Kasumi-1 (cell line): ENCODE measurements at regions not wholly inside any gene's neighbourhood (a gene's known extent, or its start where the extent isn't known, plus 50 kb on each side); places are given as distances from the start of the nearest gene placed in this dataset.

Experiments
- DNase-seq, 2 experiments: peaks; one replicate each; lab custom pipeline; 2025; lab: John Stamatoyannopoulos, UW

DNA sequence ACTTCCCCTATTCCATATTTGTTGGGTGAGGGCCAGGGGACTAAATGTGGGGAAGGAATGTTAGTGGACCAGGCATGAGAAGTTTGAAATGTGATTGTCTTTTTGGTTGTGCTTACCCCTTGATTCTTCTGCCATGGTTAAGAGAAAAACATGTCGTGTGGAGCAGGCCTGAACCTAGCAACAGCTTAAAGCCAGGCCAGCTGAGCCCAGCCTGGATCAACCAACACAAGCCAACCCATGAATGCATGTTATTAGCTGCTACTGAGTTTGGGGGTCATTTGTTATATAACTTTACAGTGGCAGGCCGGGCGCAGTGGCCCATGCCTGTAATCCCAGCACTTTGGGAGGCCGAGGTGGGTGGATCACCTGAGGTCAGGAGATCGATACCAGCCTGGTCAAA, 52.4 kb upstream of the TRIO start:
- DNase-seq, result no peak

GRCh38 chr5:14090290-14090689, 52.9 kb upstream of the TRIO start:
- DNase-seq, result no peak

DNA sequence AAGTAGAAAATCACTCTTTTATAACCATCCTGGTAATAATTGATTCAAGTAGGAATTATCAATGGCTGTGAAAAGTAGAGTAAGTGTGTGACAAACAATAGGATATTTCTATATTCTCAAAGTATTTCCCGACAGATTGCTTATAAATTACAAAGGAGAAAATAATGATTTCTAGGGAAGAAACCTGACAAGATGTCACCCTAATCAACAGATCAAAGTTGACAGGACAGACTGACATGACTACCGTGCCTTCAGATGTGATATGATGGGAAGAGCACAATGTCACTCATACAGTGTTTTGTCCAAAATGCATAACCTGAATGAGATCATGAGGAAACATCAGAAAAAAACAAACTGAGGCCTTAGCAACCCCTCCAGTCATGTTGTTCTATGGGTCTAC, 53.9 kb upstream of the TRIO start:
- no peak for DNase-seq

DNA sequence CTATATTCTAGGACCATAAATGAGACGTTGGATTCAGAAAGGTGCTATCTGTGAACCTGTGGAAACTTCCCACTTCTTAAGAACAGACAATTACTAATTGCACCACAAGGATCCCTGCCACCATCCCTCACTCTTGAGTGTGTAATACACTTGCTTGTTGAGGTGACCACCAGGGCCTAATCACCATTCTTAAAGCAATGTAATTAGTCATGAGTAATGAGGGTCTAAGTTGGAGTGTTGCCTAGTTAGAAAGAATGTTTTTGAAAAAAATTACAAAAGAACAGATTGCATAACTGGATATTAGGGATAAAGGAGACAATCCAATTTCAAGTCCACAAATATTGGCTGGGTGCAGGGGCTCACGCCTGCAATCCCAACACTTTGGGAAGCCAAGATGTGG, 56.9 kb upstream of the TRIO start:
- DNase-seq, result no peak

DNA sequence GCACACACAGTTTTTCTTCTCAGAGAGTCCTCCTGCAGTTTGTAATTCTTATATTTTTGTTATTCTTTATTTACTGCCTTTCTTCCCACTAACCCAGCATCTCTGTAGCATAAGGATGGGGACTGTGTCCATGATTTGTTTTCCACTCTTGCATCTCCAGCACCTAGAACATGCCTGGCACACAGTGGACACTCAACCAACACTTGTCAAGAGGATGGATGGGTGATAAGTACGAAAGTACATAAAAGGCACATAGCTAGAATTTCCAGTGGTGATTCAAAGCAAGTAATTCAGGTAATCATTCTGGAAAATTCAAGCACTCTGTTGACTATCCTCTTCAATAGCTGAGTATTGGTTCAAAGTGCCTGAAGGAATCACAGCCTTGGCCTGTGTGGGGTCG, 60.2 kb upstream of the TRIO start:
- DNase-seq, result no peak

DNA sequence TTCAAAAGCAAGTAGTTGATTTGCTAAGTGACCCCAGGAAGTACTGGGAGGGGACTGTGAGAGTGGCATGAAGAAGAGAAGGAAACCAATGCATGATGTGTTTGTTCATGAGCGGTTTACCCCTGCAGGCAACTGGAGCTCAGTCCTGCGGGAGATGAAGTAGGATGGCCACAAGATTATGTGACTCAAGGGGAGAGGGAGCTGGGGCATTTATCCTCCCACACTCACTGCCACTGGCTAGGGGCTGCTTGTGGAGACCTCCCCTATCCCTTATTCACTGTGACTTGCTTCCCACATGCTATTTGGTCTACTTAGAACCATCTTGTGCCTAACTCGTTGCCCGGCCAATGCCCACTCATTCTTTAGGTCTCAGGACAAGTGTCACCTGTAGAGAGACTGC, 60.6 kb upstream of the TRIO start:
- DNase-seq, result no peak

DNA sequence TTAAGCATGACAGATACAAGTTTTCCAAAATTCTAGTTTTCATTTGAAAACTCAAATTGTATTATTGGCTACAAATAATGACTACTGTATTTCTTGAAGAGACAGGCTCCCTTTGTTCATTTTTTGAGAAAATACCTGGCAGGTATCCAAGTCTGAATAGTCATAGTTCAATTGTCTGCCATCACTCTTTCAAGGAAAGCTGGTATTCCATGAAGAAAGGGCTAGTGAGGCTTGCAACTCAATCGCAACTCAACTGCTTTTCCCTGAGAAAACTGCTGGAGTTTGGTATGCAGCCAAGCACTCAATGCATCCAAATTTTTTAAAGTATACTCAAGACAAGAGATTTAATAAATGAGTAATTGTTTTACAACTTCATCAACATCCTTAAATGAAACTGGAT, 61.4 kb upstream of the TRIO start:
- DNase-seq, result no peak

DNA sequence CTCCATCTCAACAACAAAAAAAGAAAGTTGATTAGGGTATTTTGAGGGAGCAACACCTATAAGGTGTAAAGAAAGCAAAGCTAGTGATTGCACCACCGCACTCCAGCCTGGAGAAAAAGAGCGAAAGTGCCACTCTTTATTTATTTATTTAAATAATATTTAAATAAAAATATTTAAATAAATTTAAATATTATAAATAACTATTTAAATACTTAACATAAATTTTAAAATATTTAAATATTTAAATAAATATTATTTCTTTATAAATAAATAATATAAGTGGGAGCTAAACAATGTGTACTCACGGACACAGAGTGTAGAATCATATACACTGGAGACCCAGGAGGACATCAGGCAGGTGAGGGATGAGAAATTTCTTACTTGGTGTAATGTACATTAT, 64.4 kb upstream of the TRIO start:
- no peak for DNase-seq

GRCh38 chr5:14077501-14077900, 65.6 kb upstream of the TRIO start:
- DNase-seq, result no peak

DNA sequence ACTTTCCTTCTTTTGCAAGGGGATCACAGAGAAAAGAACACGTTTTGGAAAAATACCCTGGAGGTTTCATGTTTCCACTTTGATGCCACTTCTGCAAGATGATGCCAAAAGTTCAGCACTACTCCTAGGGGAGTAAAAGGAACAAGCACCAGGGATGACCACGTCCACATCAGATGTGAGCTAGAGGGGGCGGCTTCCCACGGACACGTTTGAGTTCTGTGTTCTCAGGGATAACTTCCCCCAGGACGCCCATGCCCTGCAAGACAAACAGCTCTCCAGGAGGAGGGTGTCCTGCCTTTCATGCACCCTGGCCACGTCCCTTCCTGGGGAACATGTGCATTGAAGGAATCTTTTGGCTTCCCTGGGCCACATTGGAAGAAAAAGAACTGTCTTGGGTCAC, 66.6 kb upstream of the TRIO start:
- DNase-seq, result no peak

DNA sequence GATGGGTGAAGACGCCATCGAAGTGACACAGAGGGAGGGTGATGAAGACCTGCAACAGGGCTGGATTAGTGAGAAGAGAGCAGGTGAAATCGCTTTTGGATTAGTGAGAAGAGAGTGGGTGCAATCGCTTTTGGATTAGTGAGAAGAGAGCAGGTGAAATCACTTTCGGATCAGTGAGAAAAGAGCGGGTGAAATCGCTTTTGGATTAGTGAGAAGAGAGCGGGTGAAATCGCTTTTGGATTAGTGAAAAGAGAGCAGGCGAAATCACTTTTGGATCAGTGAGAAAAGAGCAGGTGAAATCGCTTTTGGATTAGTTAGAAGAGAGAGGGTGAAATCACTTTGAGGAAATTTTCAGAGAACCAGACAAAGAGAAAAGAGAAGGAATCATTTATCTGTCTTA, 67.2 kb upstream of the TRIO start:
- DNase-seq, result no peak

GRCh38 chr5:14071433-14071832, 71.7 kb upstream of the TRIO start:
- no peak for DNase-seq

DNA sequence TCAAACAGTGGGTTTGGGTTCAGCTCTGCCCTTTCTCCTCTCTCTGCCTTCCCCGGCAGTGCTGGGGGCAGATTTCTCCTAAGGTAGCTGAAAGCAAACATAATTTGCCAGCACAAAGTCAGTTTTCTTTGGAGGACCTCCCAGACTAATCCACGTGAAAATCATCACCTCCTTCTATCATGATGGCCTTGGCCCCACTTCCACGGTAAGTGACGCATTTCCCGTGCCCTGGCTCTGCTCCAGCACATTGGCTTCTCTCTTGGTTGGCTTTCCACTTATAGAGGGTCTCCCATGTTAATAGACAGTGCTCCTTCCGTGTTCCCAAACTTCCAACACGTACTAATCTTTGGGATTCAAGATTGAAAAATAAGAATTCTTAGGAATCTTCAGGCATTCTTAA, 74.1 kb upstream of the TRIO start:
- no peak for DNase-seq

- DNase-seq, result no peak
These were observed 75.0 kb upstream of the TRIO start for GRCh38 chr5:14068136-14068535.

- no peak for DNase-seq
These were observed 76.8 kb upstream of the TRIO start for GRCh38 chr5:14066326-14066725.

DNA sequence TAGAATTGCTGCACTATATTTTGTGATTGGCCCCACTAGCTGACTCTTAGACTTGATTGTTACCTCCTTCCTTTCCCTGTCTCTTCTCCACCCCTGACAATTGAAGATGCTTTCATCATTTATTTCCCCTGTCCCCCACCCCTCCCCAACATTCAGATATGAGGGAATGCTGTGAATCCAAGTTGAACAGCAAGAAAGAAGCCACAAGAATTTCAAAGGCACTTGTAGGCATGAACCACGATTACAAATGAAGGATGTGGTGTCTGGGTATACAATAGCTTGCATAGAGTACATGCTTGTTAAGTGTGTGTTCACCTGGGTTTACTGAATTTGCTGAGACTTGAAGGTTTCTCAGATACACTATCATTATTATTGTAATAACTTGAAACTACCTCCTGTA, 78.3 kb upstream of the TRIO start:
- no peak for DNase-seq

GRCh38 chr5:14063691-14064090, 79.5 kb upstream of the TRIO start:
- no peak for DNase-seq

DNA sequence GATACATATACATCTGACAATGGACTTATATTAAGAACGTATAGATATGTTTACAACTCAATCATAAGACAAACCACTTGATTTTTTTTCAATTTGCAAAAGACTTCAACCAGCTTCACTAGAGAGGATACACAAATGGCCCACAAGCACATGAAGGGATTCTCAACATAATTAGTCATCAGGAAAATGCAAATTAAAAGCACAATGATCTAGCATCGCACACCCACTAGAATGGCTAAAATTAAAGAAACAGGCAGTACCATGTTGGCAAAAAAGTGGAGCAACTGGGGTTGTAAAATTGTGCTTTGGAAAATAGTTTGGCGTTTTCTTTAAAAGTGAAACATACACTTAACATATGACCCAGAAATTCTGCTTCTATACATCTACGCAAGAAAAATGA, 80.0 kb upstream of the TRIO start:
- no peak for DNase-seq

- no peak for DNase-seq
These were observed 81.0 kb upstream of the TRIO start for GRCh38 chr5:14062178-14062577.

DNA sequence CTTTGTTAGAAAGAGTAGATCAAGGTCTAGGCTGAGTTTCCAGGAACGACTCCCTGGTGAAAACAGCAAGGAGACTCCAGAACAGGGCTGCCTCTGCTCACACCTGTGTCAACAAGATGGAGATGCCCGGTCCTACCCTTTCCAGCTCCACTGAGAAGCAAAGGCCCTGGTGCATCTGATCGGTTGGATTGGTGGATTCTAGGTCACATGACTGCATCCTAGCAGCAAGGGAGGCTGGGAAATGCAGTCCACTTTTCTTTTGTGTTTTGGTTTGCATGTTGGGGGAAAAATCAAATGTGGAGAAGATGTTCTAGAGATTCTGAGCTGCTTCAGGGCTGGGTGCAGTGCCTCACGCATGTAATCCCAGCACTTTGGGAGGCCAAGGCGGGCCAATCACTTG, 82.0 kb upstream of the TRIO start:
- DNase-seq, result no peak

GRCh38 chr5:14060218-14060617, 82.9 kb upstream of the TRIO start:
- no peak for DNase-seq

DNA sequence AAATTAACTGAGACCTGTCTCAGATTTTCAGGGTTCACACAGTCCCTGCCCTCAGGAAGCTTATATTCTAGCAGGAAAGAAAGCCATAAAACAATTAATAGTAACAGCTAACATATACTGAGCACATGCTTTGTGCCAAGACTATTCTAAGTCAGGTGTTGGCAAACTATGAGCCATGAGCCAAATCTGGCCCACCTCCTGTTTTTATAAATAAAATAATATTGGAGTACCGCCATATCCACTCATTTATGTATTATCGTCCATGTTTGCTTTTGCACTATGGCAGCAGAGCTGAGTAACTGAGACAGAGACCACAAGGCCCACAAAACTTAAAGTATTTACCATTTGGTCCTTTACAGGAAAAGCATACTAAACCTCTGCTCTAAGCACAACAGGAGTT, 83.3 kb upstream of the TRIO start:
- DNase-seq, result no peak

GRCh38 chr5:14057289-14057688, 85.9 kb upstream of the TRIO start:
- DNase-seq, result no peak

DNA sequence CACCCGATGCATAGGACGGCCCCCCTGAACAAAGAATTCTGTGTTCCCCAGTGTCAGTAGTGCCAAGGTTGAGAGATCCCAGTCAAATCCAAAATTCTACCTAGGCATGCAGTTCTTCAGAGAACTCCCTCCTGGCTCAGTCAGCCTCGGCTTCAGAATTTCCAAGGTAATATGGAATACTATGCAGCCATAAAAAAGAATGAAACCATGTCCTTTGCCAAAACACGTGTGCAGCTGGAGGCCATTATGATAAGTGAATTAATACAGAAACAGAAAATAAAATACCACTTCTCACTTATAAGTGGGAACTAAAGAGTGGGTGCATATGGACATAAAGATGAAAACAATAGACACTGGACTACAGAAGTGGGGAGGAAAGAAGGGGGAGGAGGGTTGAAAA, 87.1 kb upstream of the TRIO start:
- DNase-seq, result no peak
